WTC11 (cell line): ENCODE measurements at regions not wholly inside any gene's neighbourhood (a gene's known extent, or its start where the extent isn't known, plus 50 kb on each side); places are given as distances from the start of the nearest gene placed in this dataset.

ENCODE experiments used
- ATAC-seq: fragments of 200-7000 bp; cut with Tn5 transposase; 2 replicates; pipeline ENCODE4 v1.10.0; 2021; ENCODE audit warnings: mild to moderate bottlenecking, moderate library complexity
- CTCF ChIA-PET: fragments of 300-600 bp; sonication (Branson Sonifier 250); formaldehyde crosslinking; loops from one replicate; lab custom pipeline; 2021; ENCODE audit warnings: antibody characterized with exemption; lab: Charles Lee
- POLR2A ChIA-PET: fragments of 350-600 bp; sonication (Branson Sonifier 250); formaldehyde crosslinking; loops from one replicate; lab custom pipeline; 2021; ENCODE audit warnings: antibody characterized with exemption; lab: Charles Lee
- DNase-seq: peaks from one replicate; pipeline ENCODE4 v3.0.0; 2021; ENCODE audit warnings: low spot score
- H3K27ac Mint-ChIP-seq: 2 replicates; pipeline ENCODE4 v1.8.0; 2021; ENCODE audit warnings: mixed read lengths
- H3K27me3 Mint-ChIP-seq: 2 replicates; pipeline ENCODE4 v1.8.0; 2021; ENCODE audit warnings: low read depth, mild to moderate bottlenecking, moderate library complexity, mixed read lengths
- H3K36me3 Mint-ChIP-seq: 2 replicates; pipeline ENCODE4 v1.8.0; 2021; ENCODE audit warnings: mixed read lengths
- H3K4me1 Mint-ChIP-seq: 2 replicates; pipeline ENCODE4 v1.8.0; 2022; ENCODE audit warnings: mixed read lengths
- H3K4me3 Mint-ChIP-seq: 2 replicates; pipeline ENCODE4 v1.8.0; 2021; ENCODE audit warnings: mild to moderate bottlenecking, moderate library complexity, mixed read lengths
- H3K9me3 Mint-ChIP-seq: 2 replicates; pipeline ENCODE4 v1.8.0; 2021; ENCODE audit warnings: mixed read lengths
- AFF4 ChIP-seq: sonication (generic); formaldehyde crosslinking; IDR thresholded peaks from 2 replicates; pipeline ENCODE4 v1.8.1; 2023; ENCODE audit warnings: mild to moderate bottlenecking, missing genetic modification reagents, borderline replicate concordance
- CTCF ChIP-seq: fragments of 200-600 bp; IDR thresholded peaks from 2 replicates; pipeline ENCODE4 v1.8.0; 2022; ENCODE audit warnings: antibody characterized with exemption
- E2F1 ChIP-seq: sonication (generic); formaldehyde crosslinking; IDR thresholded peaks from 2 replicates; pipeline ENCODE4 v1.8.0; 2022; ENCODE audit warnings: mild to moderate bottlenecking, missing genetic modification reagents
- E2F4 ChIP-seq: sonication (generic); formaldehyde crosslinking; IDR thresholded peaks from 2 replicates; pipeline ENCODE4 v1.8.1; 2022; ENCODE audit warnings: low read depth, mild to moderate bottlenecking, moderate library complexity, missing genetic modification reagents, borderline replicate concordance
- FOXJ3 ChIP-seq: sonication (generic); formaldehyde crosslinking; IDR thresholded peaks from 2 replicates; pipeline ENCODE4 v1.9.0; 2021; ENCODE audit warnings: missing genetic modification reagents, mild to moderate bottlenecking, borderline replicate concordance
- FOXP4 ChIP-seq: sonication (generic); formaldehyde crosslinking; IDR thresholded peaks from 2 replicates; pipeline ENCODE4 v1.8.0; 2022; ENCODE audit warnings: mild to moderate bottlenecking, missing genetic modification reagents
- HMGXB4 ChIP-seq: sonication (generic); formaldehyde crosslinking; IDR thresholded peaks from 2 replicates; pipeline ENCODE4 v1.8.1; 2023; ENCODE audit warnings: mild to moderate bottlenecking, moderate library complexity, missing genetic modification reagents
- NR3C1 ChIP-seq: sonication (generic); formaldehyde crosslinking; conservative IDR thresholded peaks from 2 replicates; pipeline ENCODE4 v1.8.1; 2023; ENCODE audit warnings: low read depth, mild to moderate bottlenecking, missing genetic modification reagents
- RELA ChIP-seq: sonication (generic); formaldehyde crosslinking; IDR thresholded peaks from 2 replicates; pipeline ENCODE4 v1.8.1; 2022; ENCODE audit warnings: missing genetic modification reagents, mild to moderate bottlenecking, borderline replicate concordance
- STAT6 ChIP-seq: sonication (generic); formaldehyde crosslinking; conservative IDR thresholded peaks from 2 replicates; pipeline ENCODE4 v1.8.1; 2023; ENCODE audit warnings: mild to moderate bottlenecking, low read depth, missing genetic modification reagents, moderate library complexity
- ZNF281 ChIP-seq: sonication (generic); formaldehyde crosslinking; IDR thresholded peaks from 2 replicates; pipeline ENCODE4 v1.8.0; 2023; ENCODE audit warnings: mild to moderate bottlenecking, missing genetic modification reagents
- ZNF532 ChIP-seq: fragments of 250-450 bp; sonication (Bioruptor Pico); IDR thresholded peaks from 2 replicates; pipeline ENCODE4 v1.9.0; 2021; ENCODE audit warnings: mild to moderate bottlenecking, borderline replicate concordance

- no peak for TF ChIP-seq FOXP4 (CRISPR knock-in tag)
- no peak for TF ChIP-seq CTCF
- TF ChIP-seq, all 79 proteins: peak for 0
These were observed 125.8 kb upstream of the KLF4 start (continued) for GRCh38 chr9:107615321-107615720.

- no peaks in the 10 kb centered on the region for H3K36me3 Mint-ChIP-seq
- POLR2A ChIA-PET = no interaction called here
- CTCF ChIA-PET = no interaction called here
- ATAC-seq (no peak), DNase-seq (no peak)
- H3K4me3 Mint-ChIP-seq = no peak overlapping the region
- no peaks in the 10 kb centered on the region for H3K9me3 Mint-ChIP-seq
- no peak overlapping the region for H3K27ac Mint-ChIP-seq
- H3K4me1 Mint-ChIP-seq = no peaks in the 10 kb centered on the region
- no peaks in the 10 kb centered on the region for H3K27me3 Mint-ChIP-seq
- no peak for TF ChIP-seq ZNF281 (CRISPR knock-in tag)
- TF ChIP-seq E2F1 (CRISPR knock-in tag) = no peak
- no peak for TF ChIP-seq E2F4 (CRISPR knock-in tag)
- no peak for TF ChIP-seq RELA (CRISPR knock-in tag)
- no peak for TF ChIP-seq AFF4 (CRISPR knock-in tag)
- TF ChIP-seq ZNF532 (CRISPR knock-in tag) = no peak
- TF ChIP-seq NR3C1 = no peak
- no peak for TF ChIP-seq STAT6 (CRISPR knock-in tag)
- TF ChIP-seq FOXJ3 (CRISPR knock-in tag) = no peak
- no peak for TF ChIP-seq HMGXB4 (CRISPR knock-in tag)
These were observed 125.2 kb upstream of the KLF4 start for GRCh38 chr9:107614765-107615164.
